Activated B cell treated with CpG ODN at 0.5 μM for 24 hours (primary cell): ENCODE measurements at regions not wholly inside any gene's neighbourhood (a gene's known extent, or its start where the extent isn't known, plus 50 kb on each side); places are given as distances from the start of the nearest gene placed in this dataset.
"Not testable (repeated sequence)": the region's sequence is repeated elsewhere in the genome, so short reads cannot be mapped to it uniquely, and the experiment has no call there.

Source experiments
- ATAC-seq: fragments of 200-7000 bp; cut with Tn5 transposase; one replicate; pipeline ENCODE4 v1.10.0; 2021; ENCODE audit warnings: low read depth, mild to moderate bottlenecking, moderate library complexity
- CTCF ChIA-PET: fragments of 350-600 bp; sonication (Branson Sonifier 250); formaldehyde crosslinking; loops from one replicate; lab custom pipeline; 2021; ENCODE audit warnings: antibody characterized with exemption; lab: Charles Lee
- POLR2A ChIA-PET: fragments of 350-600 bp; sonication (Branson Sonifier 250); formaldehyde crosslinking; loops from one replicate; lab custom pipeline; 2021; ENCODE audit warnings: antibody characterized with exemption; lab: Charles Lee
- DNase-seq: peaks from one replicate; pipeline ENCODE4 v3.0.0; 2022
- H3K27ac Mint-ChIP-seq: one replicate; pipeline ENCODE4 v1.8.0; 2020; ENCODE audit warnings: mixed read lengths
- H3K27me3 Mint-ChIP-seq: one replicate; pipeline ENCODE4 v1.8.0; 2021; ENCODE audit warnings: mixed read lengths
- H3K36me3 Mint-ChIP-seq: one replicate; pipeline ENCODE4 v1.8.0; 2021; ENCODE audit warnings: low read depth, mixed read lengths
- H3K4me1 Mint-ChIP-seq: one replicate; pipeline ENCODE4 v1.8.0; 2021; ENCODE audit warnings: mixed read lengths
- H3K4me3 Mint-ChIP-seq: one replicate; pipeline ENCODE4 v1.8.0; 2020; ENCODE audit warnings: mild to moderate bottlenecking, mixed read lengths
- H3K9me3 Mint-ChIP-seq: one replicate; pipeline ENCODE4 v1.8.0; 2020; ENCODE audit warnings: mixed read lengths
- CTCF ChIP-seq: fragments of 200-600 bp; IDR thresholded peaks from one replicate; pipeline ENCODE4 v1.8.0; 2022; ENCODE audit warnings: antibody characterized with exemption, mild to moderate bottlenecking
- intact Hi-C: fragments of 100-400 bp; cut with micrococcal nuclease; formaldehyde crosslinking; loops from one replicate; pipeline ENCODE4 v1.15.1; 2024

- Mint-ChIP-seq H3K4me3 (peak overlapping the region; percentile 87), H3K9me3 (no peaks in the 10 kb centered on the region), H3K36me3 (peaks cover 2% of the 10 kb centered on the region), H3K4me1 (peaks cover 18% of the 10 kb centered on the region), H3K27ac (peak overlapping the region; percentile 85), H3K27me3 (no peaks in the 10 kb centered on the region)
- no peak for TF ChIP-seq CTCF
- intact Hi-C loops: loop anchor here (5.0 to 10.0 kb wide), 2 partner anchors 1434 to 1766 kb away; partner anchors contain the start of genes BORA, KLF5 and MZT1
- ChIA-PET POLR2A (no interaction called here), CTCF (no interaction called here)
- DNase-seq (no peak), ATAC-seq (peak; percentile 71)
Measured at GRCh38 chr13:71290963-71291841, 575.8 kb downstream of the DACH1 start.

- intact Hi-C loops: loop anchor here (5.0 to 10.0 kb wide), 3 partner anchors 587 to 1767 kb away; partner anchors contain the start of genes BORA, KLF5 and MZT1
- POLR2A ChIA-PET: interaction anchor here (0.5 kb wide), 1 partner anchor 15 kb away, joined by 4 read pairs; no protein-coding TSS in a partner anchor
- CTCF ChIA-PET, H3K4me3 Mint-ChIP-seq, H3K36me3 Mint-ChIP-seq, ATAC-seq, H3K9me3 Mint-ChIP-seq, H3K27me3 Mint-ChIP-seq, DNase-seq, H3K27ac Mint-ChIP-seq: not testable (repeated sequence)
- peaks cover 18% of the 10 kb centered on the region for H3K4me1 Mint-ChIP-seq
Measured at GRCh38 chr13:71289980-71290379, 577.0 kb downstream of the DACH1 start.

GRCh38 chr13:71285700-71286099 lies 581.3 kb downstream of the DACH1 start:
- no peaks in the 10 kb centered on the region for H3K36me3 Mint-ChIP-seq
- no peak for TF ChIP-seq CTCF
- no peak overlapping the region for H3K4me3 Mint-ChIP-seq
- no peaks in the 10 kb centered on the region for H3K9me3 Mint-ChIP-seq
- intact Hi-C loops: loop anchor here (5.0 kb wide), 1 partner anchor 592 kb away; no protein-coding TSS in a partner anchor
- no peak for DNase-seq
- peaks cover 2% of the 10 kb centered on the region for H3K4me1 Mint-ChIP-seq
- no peak for ATAC-seq
- POLR2A ChIA-PET: no interaction called here
- no peak overlapping the region for H3K27ac Mint-ChIP-seq
- H3K27me3 Mint-ChIP-seq: no peaks in the 10 kb centered on the region
- CTCF ChIA-PET: no interaction called here

GRCh38 chr13:71278512-71278911 lies 588.5 kb downstream of the DACH1 start:
- intact Hi-C loops: no loop called here
- no peaks in the 10 kb centered on the region for H3K27me3 Mint-ChIP-seq
- H3K36me3 Mint-ChIP-seq: no peaks in the 10 kb centered on the region
- H3K4me1 Mint-ChIP-seq: no peaks in the 10 kb centered on the region
- ATAC-seq (no peak), DNase-seq (no peak)
- TF ChIP-seq CTCF: no peak
- H3K4me3 Mint-ChIP-seq: no peak overlapping the region
- no peaks in the 10 kb centered on the region for H3K9me3 Mint-ChIP-seq
- ChIA-PET POLR2A (no interaction called here), CTCF (no interaction called here)
- H3K27ac Mint-ChIP-seq: no peak overlapping the region

GRCh38 chr13:71274923-71275608 lies 591.9 kb downstream of the DACH1 start:
- H3K27me3 Mint-ChIP-seq: no peaks in the 10 kb centered on the region
- no peak overlapping the region for H3K4me3 Mint-ChIP-seq
- no peak for TF ChIP-seq CTCF
- DNase-seq (no peak), ATAC-seq (no peak)
- intact Hi-C loops: no loop called here
- no peak overlapping the region for H3K27ac Mint-ChIP-seq
- CTCF ChIA-PET: no interaction called here
- H3K36me3 Mint-ChIP-seq: no peaks in the 10 kb centered on the region
- H3K9me3 Mint-ChIP-seq: peaks cover 3% of the 10 kb centered on the region
- POLR2A ChIA-PET: interaction anchor here (0.7 kb wide), 1 partner anchor 15 kb away, joined by 4 read pairs; no protein-coding TSS in a partner anchor
- no peaks in the 10 kb centered on the region for H3K4me1 Mint-ChIP-seq
